OCI-LY3 (cell line): ENCODE measurements at regions not wholly inside any gene's neighbourhood (a gene's known extent, or its start where the extent isn't known, plus 50 kb on each side); places are given as distances from the start of the nearest gene placed in this dataset.

Experiments
- H2AFZ ChIP-seq: fragments of 200-600, 300-600 bp; shearing (Covaris generic); 2 replicates; pipeline ENCODE4 v1.6.0; 2014; ENCODE audit warnings: antibody characterized with exemption, low read depth, low read length
- H3K27ac ChIP-seq: fragments of 200-600, 300-600 bp; sonication (generic); 2 replicates; pipeline ENCODE4 v1.5.1; 2014; ENCODE audit warnings: mild to moderate bottlenecking, low read length, moderate library complexity, mixed read lengths
- H3K27me3 ChIP-seq: fragments of 200-600, 300-600 bp; sonication (generic); 2 replicates; pipeline ENCODE4 v1.6.1; 2014; ENCODE audit warnings: low read depth, low read length, mixed read lengths
- H3K36me3 ChIP-seq: fragments of 200-600, 300-600 bp; sonication (generic); replicated peaks from 2 replicates; pipeline ENCODE3; 2014; ENCODE audit warnings: low read depth, low read length, mixed read lengths
- H3K4me1 ChIP-seq: fragments of 300-600, 200-600 bp; sonication (generic); 2 replicates; pipeline ENCODE4 v1.6.1; 2014; ENCODE audit warnings: low read length, mixed read lengths
- H3K4me2 ChIP-seq: fragments of 200-600, 300-600 bp; sonication (generic); 2 replicates; pipeline ENCODE4 v1.6.1; 2014; ENCODE audit warnings: low read length, mixed read lengths
- H3K4me3 ChIP-seq: fragments of 300-600, 200-600 bp; sonication (generic); 2 replicates; pipeline ENCODE4 v1.5.1; 2014; ENCODE audit warnings: antibody characterized with exemption, mild to moderate bottlenecking, low read length, moderate library complexity
- H3K79me2 ChIP-seq: fragments of 300-600, 200-600 bp; shearing (Covaris generic); 2 replicates; pipeline ENCODE4 v1.6.1; 2014; ENCODE audit warnings: mild to moderate bottlenecking, low read length, mixed read lengths
- H3K9ac ChIP-seq: fragments of 300-600, 200-600 bp; shearing (Covaris generic); 2 replicates; pipeline ENCODE4 v1.6.0; 2014; ENCODE audit warnings: mild to moderate bottlenecking, low read length, moderate library complexity
- H3K9me3 ChIP-seq: fragments of 200-600, 300-600 bp; shearing (Covaris generic); 2 replicates; pipeline ENCODE4 v1.6.1; 2014; ENCODE audit warnings: low read length, mixed read lengths; ENCODE audit not compliant: insufficient read depth
- H4K20me1 ChIP-seq: fragments of 200-600, 300-600 bp; sonication (generic); 2 replicates; pipeline ENCODE4 v1.6.1; 2016; ENCODE audit warnings: low read length, mixed read lengths; ENCODE audit not compliant: insufficient read depth
- CTCF ChIP-seq: fragments of 200-600, 300-600 bp; sonication (generic); IDR thresholded peaks from 2 replicates; pipeline ENCODE4 v1.5.1; 2014; ENCODE audit warnings: antibody characterized with exemption, low read length, low read depth
- EZH2phosphoT487 ChIP-seq: fragments of 200-600 bp; shearing (Covaris generic); IDR thresholded peaks from 2 replicates; pipeline ENCODE4 v1.6.1; 2018; ENCODE audit warnings: antibody characterized with exemption, mixed run types, low read depth

GRCh38 chr16:66081775-66082366, 284.6 kb upstream of the CDH5 start:
- no peaks in the 10 kb centered on the region for H4K20me1 ChIP-seq
- no peak overlapping the region for H3K4me2 ChIP-seq
- H3K9me3 ChIP-seq: no peaks in the 10 kb centered on the region
- H3K36me3 ChIP-seq: no peaks in the 10 kb centered on the region
- TF ChIP-seq EZH2phosphoT487: no peak
- no peak for TF ChIP-seq CTCF
- no peak overlapping the region for H3K27ac ChIP-seq
- H3K27me3 ChIP-seq: no peaks in the 10 kb centered on the region
- no peak overlapping the region for H3K4me3 ChIP-seq
- no peak overlapping the region for H3K9ac ChIP-seq
- no peaks in the 10 kb centered on the region for H3K4me1 ChIP-seq
- H3K79me2 ChIP-seq: no peaks in the 10 kb centered on the region
- no peak overlapping the region for H2AFZ ChIP-seq

GRCh38 chr16:66079671-66080334, 286.7 kb upstream of the CDH5 start:
- H3K27me3 ChIP-seq: no peaks in the 10 kb centered on the region
- no peaks in the 10 kb centered on the region for H4K20me1 ChIP-seq
- H3K4me2 ChIP-seq: no peak overlapping the region
- H3K4me1 ChIP-seq: no peaks in the 10 kb centered on the region
- H2AFZ ChIP-seq: no peak overlapping the region
- no peaks in the 10 kb centered on the region for H3K36me3 ChIP-seq
- no peaks in the 10 kb centered on the region for H3K79me2 ChIP-seq
- no peaks in the 10 kb centered on the region for H3K9me3 ChIP-seq
- H3K9ac ChIP-seq: no peak overlapping the region
- no peak overlapping the region for H3K4me3 ChIP-seq
- H3K27ac ChIP-seq: no peak overlapping the region
- TF ChIP-seq CTCF (no peak), EZH2phosphoT487 (no peak)

GRCh38 chr16:66070140-66070917, 296.2 kb upstream of the CDH5 start:
- Histone ChIP-seq H3K4me3 (no peak overlapping the region), H3K27me3 (peaks cover 25% of the 10 kb centered on the region), H3K4me1 (no peaks in the 10 kb centered on the region), H3K9ac (no peak overlapping the region), H3K36me3 (no peaks in the 10 kb centered on the region), H3K79me2 (no peaks in the 10 kb centered on the region), H2AFZ (no peak overlapping the region), H3K27ac (no peak overlapping the region), H3K4me2 (no peak overlapping the region), H3K9me3 (no peaks in the 10 kb centered on the region), H4K20me1 (no peaks in the 10 kb centered on the region)
- TF ChIP-seq CTCF: no peak
- no peak for TF ChIP-seq EZH2phosphoT487

GRCh38 chr16:66069587-66069986, 296.9 kb upstream of the CDH5 start:
- Histone ChIP-seq H2AFZ (no peak overlapping the region), H3K9me3 (no peaks in the 10 kb centered on the region), H3K27me3 (peaks cover 25% of the 10 kb centered on the region), H3K27ac (no peak overlapping the region), H3K9ac (no peak overlapping the region), H4K20me1 (no peaks in the 10 kb centered on the region), H3K4me2 (no peak overlapping the region), H3K79me2 (no peaks in the 10 kb centered on the region), H3K36me3 (no peaks in the 10 kb centered on the region), H3K4me3 (no peak overlapping the region), H3K4me1 (no peaks in the 10 kb centered on the region)
- TF ChIP-seq CTCF: no peak
- no peak for TF ChIP-seq EZH2phosphoT487
